HS-5 (cell line): ENCODE measurements at regions not wholly inside any gene's neighbourhood (a gene's known extent, or its start where the extent isn't known, plus 50 kb on each side); places are given as distances from the start of the nearest gene placed in this dataset.

Source experiments
- DNase-seq: peaks from one replicate; pipeline ENCODE4 v3.0.0-alpha.2; 2012; ENCODE audit warnings: low read depth

DNA sequence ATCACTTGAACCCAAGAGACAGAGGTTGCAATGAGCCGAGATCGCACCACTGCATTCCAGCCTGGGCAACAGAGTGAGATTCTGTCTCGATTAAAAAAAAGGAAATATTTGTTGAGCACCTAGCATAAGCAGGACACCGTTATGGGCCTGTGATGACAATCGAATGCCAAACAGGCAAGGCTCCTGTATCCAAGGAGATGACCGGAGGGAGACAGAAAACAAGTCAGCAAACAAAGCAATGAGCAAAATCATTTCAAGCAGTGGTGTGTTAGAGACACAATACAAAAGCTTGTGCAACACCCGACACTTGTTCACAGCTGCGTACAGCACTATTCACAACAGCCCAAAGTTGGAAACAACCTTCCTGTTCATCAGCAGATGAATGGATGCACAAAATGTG, 87.1 kb upstream of the CPEB4 start:
- DNase-seq = no peak

GRCh38 chr5:173802670-173803165, 85.4 kb upstream of the CPEB4 start:
- DNase-seq = no peak

- no peak for DNase-seq
Observed at GRCh38 chr5:173804579-173804978, 83.6 kb upstream of the CPEB4 start.

- DNase-seq = no peak
Observed at GRCh38 chr5:173806270-173807035, 81.7 kb upstream of the CPEB4 start.

GRCh38 chr5:173807181-173807655, 80.9 kb upstream of the CPEB4 start:
- no peak for DNase-seq

DNA sequence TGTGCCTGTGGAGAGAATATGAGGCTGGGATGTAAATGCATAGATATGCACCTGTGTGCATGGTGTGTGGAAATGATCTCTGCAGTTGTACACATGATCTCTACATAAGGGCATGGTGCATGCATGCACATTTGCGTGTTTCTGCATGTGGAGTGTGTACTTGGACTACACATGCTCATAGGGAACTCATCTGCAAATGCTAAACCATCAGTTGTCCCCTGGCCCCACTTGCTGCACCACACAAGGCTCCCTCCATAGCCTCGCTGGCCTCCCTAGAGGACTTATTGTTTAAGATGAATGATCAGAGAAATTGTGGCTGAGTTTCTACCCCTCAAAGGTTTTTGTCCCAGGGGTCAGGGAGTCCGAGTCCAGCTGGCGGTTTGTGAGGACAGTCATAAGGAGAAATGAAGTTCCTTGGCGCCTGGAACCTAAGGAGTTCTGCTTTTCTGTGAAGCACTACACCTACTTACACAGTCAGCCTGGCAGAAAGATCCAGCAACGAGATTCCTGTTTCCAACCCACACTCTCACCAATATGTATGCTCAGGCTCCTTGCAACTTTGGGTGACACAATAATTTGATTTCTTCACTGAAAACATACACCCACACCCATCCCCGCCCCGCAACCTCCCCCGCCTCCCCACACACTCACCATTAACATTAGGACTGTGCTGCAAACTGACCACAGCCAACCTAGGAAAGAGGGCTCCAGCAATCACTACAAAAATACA, 79.9 kb upstream of the CPEB4 start:
- no peak for DNase-seq

DNA sequence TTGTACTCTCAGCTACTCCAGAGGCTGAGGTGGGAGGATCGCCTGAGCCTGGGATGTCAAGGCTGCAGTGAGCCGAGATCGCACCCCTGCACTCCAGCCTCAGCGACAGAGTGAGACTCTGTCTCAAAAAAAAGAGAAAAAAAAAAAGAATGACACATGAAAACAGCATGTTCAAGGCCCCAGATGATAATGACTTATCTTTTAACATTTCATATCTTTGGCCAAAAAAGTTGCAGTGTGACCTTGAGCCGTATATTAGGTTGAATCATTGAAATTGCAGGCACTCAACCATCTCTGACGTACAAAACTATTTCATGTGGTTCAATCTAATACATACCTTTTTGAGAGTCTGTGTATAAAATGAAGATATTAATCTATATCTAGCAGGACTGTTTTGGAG, 79.1 kb upstream of the CPEB4 start:
- DNase-seq = no peak

DNA sequence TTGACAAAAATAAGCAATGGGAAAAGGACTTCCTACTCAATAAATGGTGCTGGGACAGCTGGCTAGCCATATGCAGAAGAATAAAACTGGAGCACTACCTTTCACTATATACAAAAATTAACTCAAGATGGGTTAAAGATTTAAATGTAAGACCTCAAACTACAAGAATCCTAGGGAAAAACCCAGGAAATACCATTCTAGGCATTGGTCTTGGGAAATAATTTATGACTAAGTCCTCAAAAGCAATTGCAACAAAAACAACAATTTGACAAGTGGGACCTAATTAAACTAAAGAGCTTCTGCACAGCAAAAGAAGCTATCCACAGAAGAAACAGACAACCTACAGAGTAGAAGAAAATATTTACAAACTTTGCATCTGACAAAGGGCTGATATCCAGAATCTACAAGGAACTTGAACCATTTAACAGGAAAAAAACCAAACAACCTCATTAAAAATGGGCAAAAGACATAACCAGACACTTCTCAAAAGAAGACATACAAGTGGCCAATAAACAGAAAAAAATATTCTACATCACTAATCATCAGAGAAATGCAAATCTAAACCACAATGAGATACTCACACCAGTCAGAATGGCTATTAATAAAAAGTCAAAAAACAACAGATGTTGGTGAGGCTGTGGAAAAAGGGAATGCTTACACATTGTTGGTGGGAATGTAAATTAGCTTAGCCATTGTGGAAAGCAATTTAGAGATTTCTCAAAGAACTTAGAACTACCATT, 75.2 kb upstream of the CPEB4 start:
- no peak for DNase-seq

DNA sequence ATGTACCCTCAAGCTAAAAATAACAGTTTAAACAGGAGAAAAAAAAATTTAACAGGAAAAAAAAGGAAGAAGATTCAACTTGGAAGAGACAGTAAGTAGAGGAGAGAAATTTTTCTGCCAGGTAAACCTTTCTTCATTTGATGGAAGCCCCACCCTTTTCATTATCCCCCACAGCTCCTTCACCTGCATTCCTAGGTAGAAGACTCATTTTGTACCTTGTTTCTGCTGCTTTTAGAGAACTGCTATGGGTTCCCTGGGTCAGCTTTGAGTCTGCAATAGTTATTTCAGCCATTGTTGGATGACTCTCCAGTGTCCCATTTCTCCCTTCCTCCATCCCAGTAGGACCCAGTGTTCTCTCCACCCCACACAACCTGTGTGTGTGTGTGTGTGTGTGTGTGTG, 74.1 kb upstream of the CPEB4 start:
- DNase-seq = no peak

DNA sequence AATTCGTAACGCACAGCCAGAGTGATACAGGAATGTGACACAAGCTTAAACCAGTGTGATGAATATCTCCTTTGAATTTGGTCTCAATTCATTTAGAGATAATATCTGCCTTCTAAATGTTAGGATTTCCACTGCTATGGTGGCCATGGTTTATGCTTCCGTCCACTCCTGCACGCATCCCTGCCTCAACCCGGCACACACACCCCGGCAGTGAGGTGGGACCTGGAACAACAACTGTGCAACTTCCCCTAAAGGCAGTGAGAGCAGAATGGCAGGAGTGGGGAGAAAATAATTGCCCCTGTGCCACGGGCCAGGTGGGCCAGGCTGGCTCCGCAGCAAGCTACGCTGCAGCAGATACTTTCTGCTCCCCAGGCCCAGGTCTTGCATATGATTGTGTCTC, 72.6 kb upstream of the CPEB4 start:
- no peak for DNase-seq

GRCh38 chr5:173816728-173817127, 71.4 kb upstream of the CPEB4 start:
- DNase-seq = no peak

GRCh38 chr5:173817561-173817960, 70.6 kb upstream of the CPEB4 start:
- no peak for DNase-seq

GRCh38 chr5:173819521-173819920, 68.6 kb upstream of the CPEB4 start:
- DNase-seq = no peak

DNA sequence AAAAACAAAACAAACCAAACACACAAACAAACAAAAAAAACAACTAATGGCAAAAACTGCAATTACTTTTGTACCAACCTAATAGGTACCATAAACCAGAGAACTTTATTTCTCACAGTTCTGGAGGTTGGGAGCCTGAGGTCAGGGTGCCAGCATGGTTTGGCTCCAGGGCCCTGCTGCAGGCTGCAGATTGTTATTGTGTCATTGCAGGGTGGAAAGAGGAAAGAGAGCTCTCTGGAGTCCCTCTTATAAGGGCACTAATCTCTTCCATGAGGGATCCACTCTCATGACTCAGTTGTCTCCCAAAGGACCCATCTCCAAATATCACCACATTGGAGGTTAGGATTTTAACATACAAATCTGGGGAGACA, 64.9 kb upstream of the CPEB4 start:
- no peak for DNase-seq

GRCh38 chr5:173823721-173824567, 64.2 kb upstream of the CPEB4 start:
- peak; percentile 72 for DNase-seq

- DNase-seq = no peak
Observed at GRCh38 chr5:173825215-173825865, 62.8 kb upstream of the CPEB4 start.

DNA sequence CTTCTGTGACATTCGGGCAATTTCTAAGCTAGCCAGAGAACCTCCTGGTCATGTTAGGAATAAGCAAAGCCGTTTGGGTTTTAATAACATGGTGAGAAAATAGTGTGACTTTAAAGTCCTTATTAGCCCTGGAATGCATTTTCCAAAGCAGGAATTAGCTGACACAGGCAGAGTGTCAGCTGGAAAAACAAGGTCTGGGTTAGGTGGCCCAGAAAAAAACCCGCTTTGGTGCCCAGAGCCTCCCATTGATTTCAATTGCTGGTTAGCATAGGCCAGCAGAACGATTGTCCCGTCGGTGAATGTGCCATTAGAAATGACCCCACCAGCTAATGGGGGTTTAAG, 62.1 kb upstream of the CPEB4 start:
- no peak for DNase-seq

GRCh38 chr5:173826428-173827350, 61.5 kb upstream of the CPEB4 start:
- no peak for DNase-seq

DNA sequence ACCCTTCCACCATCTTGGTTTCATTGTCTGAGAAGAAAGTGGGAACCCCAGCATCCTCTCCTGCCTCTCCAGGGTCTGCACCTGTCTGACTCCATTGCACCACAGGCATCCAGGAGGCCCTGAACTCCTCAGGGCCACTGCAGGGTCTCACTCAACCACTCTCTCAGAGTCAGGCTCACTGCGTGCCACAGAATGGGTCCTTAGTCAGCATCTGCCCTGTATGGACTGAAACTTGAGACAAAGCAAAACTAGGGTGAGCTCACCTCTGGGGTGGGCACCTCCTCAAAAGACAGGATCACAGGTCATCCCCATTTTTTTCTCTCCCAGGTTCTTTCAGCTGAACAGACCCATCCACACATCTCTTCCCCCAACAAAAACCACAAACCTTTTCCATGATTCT, 59.2 kb upstream of the CPEB4 start:
- DNase-seq = no peak

- no peak for DNase-seq
Observed at GRCh38 chr5:173829826-173830225, 58.3 kb upstream of the CPEB4 start.
